HCT116 (cell line): ENCODE measurements at regions not wholly inside any gene's neighbourhood (a gene's known extent, or its start where the extent isn't known, plus 50 kb on each side); places are given as distances from the start of the nearest gene placed in this dataset.

ENCODE experiments used
- ATAC-seq: fragments of 200-7000 bp; cut with Tn5 transposase; 2 replicates; pipeline ENCODE4 v1.9.1; 2020; ENCODE audit warnings: mild to moderate bottlenecking, moderate library complexity
- BruUV-seq: library from RNA; stranded (reverse); fragments of 400-500 nt; replicated peaks from 2 replicates; lab custom pipeline; 2021; lab: Mats Ljungman, UMichigan
- CTCF ChIA-PET: fragments of 300-600 bp; sonication (Branson Sonifier 250); formaldehyde crosslinking; loops from one replicate; lab custom pipeline; 2021; ENCODE audit warnings: antibody characterized with exemption; lab: Charles Lee
- POLR2A ChIA-PET: fragments of 300-600, 350-600 bp; sonication (Branson Sonifier 250); formaldehyde crosslinking; loops from one replicate; lab custom pipeline; 2021; ENCODE audit warnings: antibody characterized with exemption; lab: Charles Lee
- RAD21 ChIA-PET, 2 experiments: fragments of 300-600 bp; sonication (Branson Sonifier 250); formaldehyde crosslinking; loops; one replicate each; lab custom pipeline; 2023; ENCODE audit warnings: low total read pairs in 2 of 2; ENCODE audit not compliant: uncharacterized antibody in 2 of 2, unreplicated experiment in 2 of 2, low non-redundant PET in 1 of 2; lab: Charles Lee
- DNase-seq: peaks from one replicate; pipeline ENCODE4 v3.0.0-alpha.2; 2010; ENCODE audit warnings: low read depth, low spot score
- H2AFZ ChIP-seq: fragments of 200-600 bp; shearing (Covaris generic), sonication (generic); 2 replicates; pipeline ENCODE4 v1.6.1; 2017; ENCODE audit warnings: low read depth, mixed run types, mixed read lengths, antibody characterized with exemption, low read length; ENCODE audit not compliant: poor library complexity, severe bottlenecking
- H3K27ac ChIP-seq: 2 replicates; pipeline ENCODE4 v1.5.1; 2012; ENCODE audit warnings: low read depth, low read length
- H3K27me3 ChIP-seq: fragments of 200-600 bp; sonication (generic); 2 replicates; pipeline ENCODE4 v1.6.1; 2016; ENCODE audit warnings: mixed run types, low read length, mixed read lengths; ENCODE audit not compliant: insufficient read depth
- H3K36me3 ChIP-seq, 2 experiments: fragments of 200-500 bp in 1 of 2; fragments of 200-600 bp in 1 of 2; sonication (Bioruptor generic) in 1 of 2; sonication (generic) in 1 of 2; 2 replicates each; pipeline versions ENCODE4 v1.5.1 to v1.6.1; 2014 to 2016; ENCODE audit warnings: low read length in 2 of 2, inconsistent platforms in 1 of 2, mixed read lengths in 1 of 2, mixed run types in 1 of 2; ENCODE audit not compliant: insufficient read depth in 2 of 2, control insufficient read depth in 1 of 2
- H3K4me1 ChIP-seq, 2 experiments: fragments of 200-600 bp in 1 of 2; sonication (generic) in 1 of 2; 2 replicates each; pipeline versions ENCODE4 v1.5.1 to v1.6.1; 2012 to 2017; ENCODE audit warnings: low read length in 2 of 2, inconsistent platforms in 1 of 2, mild to moderate bottlenecking in 1 of 2, mixed read lengths in 1 of 2, mixed run types in 1 of 2, moderate library complexity in 1 of 2; ENCODE audit not compliant: insufficient read depth in 2 of 2, control insufficient read depth in 1 of 2
- H3K4me2 ChIP-seq: fragments of 200-600 bp; sonication (generic); 2 replicates; pipeline ENCODE4 v1.6.1; 2017; ENCODE audit warnings: mixed run types, low read length, mixed read lengths
- H3K4me3 ChIP-seq, 2 experiments: fragments of 200-600 bp in 1 of 2; sonication (generic) in 1 of 2; replicated peaks in 1 of 2; 2 replicates each; pipeline ENCODE4 v1.5.1; 2011 to 2016; ENCODE audit warnings: low read length in 2 of 2, control low read depth in 1 of 2, low read depth in 1 of 2, mild to moderate bottlenecking in 1 of 2, mixed read lengths in 1 of 2, mixed run types in 1 of 2
- H3K79me2 ChIP-seq: fragments of 200-600 bp; sonication (generic); 2 replicates; pipeline ENCODE4 v1.6.1; 2017; ENCODE audit warnings: mild to moderate bottlenecking, mixed run types, low read length, moderate library complexity, mixed read lengths; ENCODE audit not compliant: insufficient read depth
- H3K9ac ChIP-seq: fragments of 200-600 bp; sonication (generic); 2 replicates; pipeline ENCODE4 v1.6.1; 2016; ENCODE audit warnings: low read length, mixed read lengths
- H3K9me2 ChIP-seq: fragments of 200-600 bp; sonication (generic), shearing (Covaris generic); 2 replicates; pipeline ENCODE4 v1.6.1; 2017; ENCODE audit warnings: mixed run types, mild to moderate bottlenecking, moderate library complexity; ENCODE audit not compliant: insufficient read depth
- H3K9me3 ChIP-seq, 2 experiments: fragments of 200-500 bp in 1 of 2; fragments of 200-600 bp in 1 of 2; sonication (Bioruptor generic) in 1 of 2; sonication (generic) in 1 of 2; 2 replicates each; pipeline ENCODE4 v1.6.1; 2014 to 2017; ENCODE audit warnings: low read length in 2 of 2, mixed read lengths in 2 of 2, inconsistent platforms in 1 of 2, low read depth in 1 of 2, mild to moderate bottlenecking in 1 of 2, mixed run types in 1 of 2, moderate library complexity in 1 of 2; ENCODE audit not compliant: control insufficient read depth in 1 of 2, insufficient read depth in 1 of 2
- H4K20me1 ChIP-seq: fragments of 200-600 bp; sonication (generic), shearing (Covaris generic); 2 replicates; pipeline ENCODE4 v1.6.1; 2017; ENCODE audit warnings: mixed run types, mild to moderate bottlenecking, moderate library complexity; ENCODE audit not compliant: insufficient read depth
- CEBPB ChIP-seq: IDR thresholded peaks from 2 replicates; pipeline ENCODE4 v1.6.1; 2012; ENCODE audit warnings: low read depth
- EGR1 ChIP-seq: IDR thresholded peaks from 2 replicates; pipeline ENCODE4 v1.6.1; 2012; ENCODE audit warnings: low read depth
- EZH2 ChIP-seq: fragments of 200-600 bp; sonication (generic); IDR thresholded peaks from 2 replicates; pipeline ENCODE4 v1.6.1; 2017; ENCODE audit warnings: antibody characterized with exemption, mixed run types
- EZH2phosphoT487 ChIP-seq: fragments of 200-600 bp; IDR thresholded peaks from 2 replicates; pipeline ENCODE4 v1.6.1; 2018; ENCODE audit warnings: antibody characterized with exemption, borderline replicate concordance
- FOSL1 ChIP-seq: IDR thresholded peaks from 2 replicates; pipeline ENCODE4 v1.6.1; 2012; ENCODE audit warnings: low read depth
- POLR2AphosphoS5 ChIP-seq: IDR thresholded peaks from 2 replicates; pipeline ENCODE4 v1.6.1; 2011; ENCODE audit warnings: mild to moderate bottlenecking, low read depth, low read length, moderate library complexity
- RAD21 ChIP-seq: IDR thresholded peaks from 2 replicates; pipeline ENCODE4 v1.6.1; 2012; ENCODE audit warnings: low read depth, mild to moderate bottlenecking
- REST ChIP-seq: IDR thresholded peaks from 2 replicates; pipeline ENCODE4 v1.6.1; 2012; ENCODE audit warnings: low read depth
- SIN3A ChIP-seq: IDR thresholded peaks from 2 replicates; pipeline ENCODE4 v1.6.1; 2012; ENCODE audit warnings: low read depth
- SRF ChIP-seq: IDR thresholded peaks from 2 replicates; pipeline ENCODE4 v1.6.1; 2012; ENCODE audit warnings: low read depth
- YY1 ChIP-seq: IDR thresholded peaks from 2 replicates; pipeline ENCODE4 v1.6.1; 2011; ENCODE audit warnings: low read length, low read depth, moderate library complexity, mild to moderate bottlenecking; ENCODE audit not compliant: insufficient replicate concordance; ENCODE audit errors: extremely low read depth
- ZBTB33 ChIP-seq: IDR thresholded peaks from 2 replicates; pipeline ENCODE4 v1.6.1; 2011; ENCODE audit warnings: mild to moderate bottlenecking, low read length, moderate library complexity; ENCODE audit not compliant: insufficient replicate concordance; ENCODE audit errors: extremely low read depth
- ZNF274 ChIP-seq: fragments of 200-500 bp; sonication (Bioruptor generic); IDR thresholded peaks from 2 replicates; pipeline ENCODE4 v1.6.1; 2014; ENCODE audit warnings: mild to moderate bottlenecking, low read depth, low read length, inconsistent platforms
- intact Hi-C: fragments of 100-400 bp; cut with micrococcal nuclease; formaldehyde crosslinking; loops from 2 replicates; pipeline ENCODE4 v1.10.0; 2022
- TF ChIP-seq, protein P1 (sequence below): IDR thresholded peaks from 2 replicates; pipeline ENCODE4 v1.6.1; 2012

GRCh38 chr5:87770601-87771121 lies 357.9 kb upstream of the CCNH start:
- ChIA-PET CTCF (interaction anchor here (2.1 kb wide), 1 partner anchor 11 kb away, joined by 7 read pairs; no protein-coding TSS in a partner anchor), POLR2A (no interaction called here), RAD21 (no interaction called here)
- H3K9ac ChIP-seq: no peak overlapping the region
- no peaks in the 10 kb centered on the region for H3K4me1 ChIP-seq
- H3K9me3 ChIP-seq: no peaks in the 10 kb centered on the region
- H3K9me2 ChIP-seq: no peaks in the 10 kb centered on the region
- intact Hi-C loops: no loop called here
- ATAC-seq: no peak
- no peaks in the 10 kb centered on the region for H4K20me1 ChIP-seq
- no peaks in the 10 kb centered on the region for H3K36me3 ChIP-seq
- no peak for TF ChIP-seq FOSL1
- TF ChIP-seq, all 23 proteins: peak for 0
- Histone ChIP-seq H3K79me2 (no peaks in the 10 kb centered on the region), H3K4me3 (no peak overlapping the region), H2AFZ (no peak overlapping the region), H3K27ac (no peak overlapping the region), H3K4me2 (no peak overlapping the region), H3K27me3 (no peaks in the 10 kb centered on the region)
- DNase-seq: no peak
- BruUV-seq: no TSS peak

GRCh38 chr5:87770016-87770570 lies 357.4 kb upstream of the CCNH start:
- H3K9me3 ChIP-seq: no peaks in the 10 kb centered on the region
- no peaks in the 10 kb centered on the region for H3K9me2 ChIP-seq
- ATAC-seq (no peak), DNase-seq (no peak)
- H3K4me1 ChIP-seq: no peaks in the 10 kb centered on the region
- H3K4me2 ChIP-seq: no peak overlapping the region
- ChIA-PET RAD21 (no interaction called here), POLR2A (no interaction called here), CTCF (interaction anchor here (2.1 kb wide), 1 partner anchor 11 kb away, joined by 7 read pairs; no protein-coding TSS in a partner anchor)
- H3K36me3 ChIP-seq: no peaks in the 10 kb centered on the region
- no TSS peak for BruUV-seq
- no peak overlapping the region for H3K4me3 ChIP-seq
- no peaks in the 10 kb centered on the region for H4K20me1 ChIP-seq
- no peak overlapping the region for H3K27ac ChIP-seq
- H3K79me2 ChIP-seq: no peaks in the 10 kb centered on the region
- H3K9ac ChIP-seq: no peak overlapping the region
- H3K27me3 ChIP-seq: no peaks in the 10 kb centered on the region
- intact Hi-C loops: no loop called here
- no peak overlapping the region for H2AFZ ChIP-seq
- TF ChIP-seq CEBPB (no peak), YY1 (no peak), POLR2AphosphoS5 (no peak), SIN3A (no peak), REST (no peak), SRF (no peak), ZBTB33 (no peak), EGR1 (no peak), EZH2 (no peak), ZNF274 (no peak), RAD21 (no peak), EZH2phosphoT487 (no peak), FOSL1 (no peak)
- TF ChIP-seq, protein P1, sequence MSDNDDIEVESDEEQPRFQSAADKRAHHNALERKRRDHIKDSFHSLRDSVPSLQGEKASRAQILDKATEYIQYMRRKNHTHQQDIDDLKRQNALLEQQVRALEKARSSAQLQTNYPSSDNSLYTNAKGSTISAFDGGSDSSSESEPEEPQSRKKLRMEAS: no peak
